GM19351 (cell line): ENCODE measurements at regions not wholly inside any gene's neighbourhood (a gene's known extent, or its start where the extent isn't known, plus 50 kb on each side); places are given as distances from the start of the nearest gene placed in this dataset.
"Not testable (repeated sequence)": the region's sequence is repeated elsewhere in the genome, so short reads cannot be mapped to it uniquely, and the experiment has no call there.

Source experiments
- ATAC-seq: cut with Tn5 transposase; IDR thresholded peaks from one replicate; pipeline ENCODE4 v1.9.1; 2021; ENCODE audit warnings: mild to moderate bottlenecking, moderate library complexity; ENCODE audit not compliant: unreplicated experiment

GRCh38 chr1:193417403-193417802 lies 231.0 kb upstream of the B3GALT2 start:
- no peak for ATAC-seq

GRCh38 chr1:193416226-193417024 lies 230.0 kb upstream of the B3GALT2 start:
- no peak for ATAC-seq

GRCh38 chr1:193415256-193415655 lies 228.8 kb upstream of the B3GALT2 start:
- no peak for ATAC-seq

GRCh38 chr1:193413376-193413775 lies 227.0 kb upstream of the B3GALT2 start:
- ATAC-seq: no peak

GRCh38 chr1:193412748-193413147 lies 226.3 kb upstream of the B3GALT2 start:
- no peak for ATAC-seq

- no peak for ATAC-seq
These were observed 225.3 kb upstream of the B3GALT2 start for GRCh38 chr1:193411714-193412113.

GRCh38 chr1:193411215-193411614 lies 224.8 kb upstream of the B3GALT2 start:
- ATAC-seq: no peak

GRCh38 chr1:193408782-193409293 lies 222.4 kb upstream of the B3GALT2 start:
- no peak for ATAC-seq

- peak; percentile 82 for ATAC-seq
These were observed 220.5 kb upstream of the B3GALT2 start for GRCh38 chr1:193406901-193407300.

GRCh38 chr1:193404236-193404635 lies 217.8 kb upstream of the B3GALT2 start:
- no peak for ATAC-seq

GRCh38 chr1:193402977-193403376 lies 216.6 kb upstream of the B3GALT2 start:
- no peak for ATAC-seq

- no peak for ATAC-seq
These were observed 215.6 kb upstream of the B3GALT2 start for GRCh38 chr1:193402037-193402436.

GRCh38 chr1:193394336-193394735 lies 207.9 kb upstream of the B3GALT2 start:
- ATAC-seq: no peak

- no peak for ATAC-seq
These were observed 206.3 kb upstream of the B3GALT2 start for GRCh38 chr1:193392686-193393085.

- no peak for ATAC-seq
These were observed 202.3 kb upstream of the B3GALT2 start for GRCh38 chr1:193388683-193389082.

- no peak for ATAC-seq
These were observed 201.8 kb upstream of the B3GALT2 start for GRCh38 chr1:193388165-193388564.

GRCh38 chr1:193387406-193387805 lies 201.0 kb upstream of the B3GALT2 start:
- no peak for ATAC-seq

GRCh38 chr1:193378451-193378850 lies 192.0 kb upstream of the B3GALT2 start:
- not testable (repeated sequence) for ATAC-seq

GRCh38 chr1:193377472-193377871 lies 191.1 kb upstream of the B3GALT2 start:
- ATAC-seq: no peak

GRCh38 chr1:193372553-193372952 lies 186.1 kb upstream of the B3GALT2 start:
- no peak for ATAC-seq

- ATAC-seq: peak; percentile 77
These were observed 181.9 kb upstream of the B3GALT2 start for GRCh38 chr1:193368302-193368701.

GRCh38 chr1:193367863-193368262 lies 181.4 kb upstream of the B3GALT2 start:
- peak; percentile 16 for ATAC-seq
